ENCODE measurements at regions not wholly inside any gene's neighbourhood (a gene's known extent, or its start where the extent isn't known, plus 50 kb on each side); places are given as distances from the start of the nearest gene placed in this dataset.

- TF ChIP-seq CTCF (IDR thresholded peaks at IDR 0.05; ENCODE audit: low read depth, low read length) (no peak), EZH2phosphoT487 (IDR thresholded peaks at IDR 0.05; ENCODE audit: low read depth) (no peak)
Measured at GRCh38 chr3:101154401-101154800, 161.2 kb upstream of the ABI3BP start.

All from OCI-LY3 (cell line).